GM18507 (cell line): ENCODE measurements at regions not wholly inside any gene's neighbourhood (a gene's known extent, or its start where the extent isn't known, plus 50 kb on each side); places are given as distances from the start of the nearest gene placed in this dataset.

Experiments used
- DNase-seq: peaks from one replicate; pipeline ENCODE4 v3.0.0; 2011; ENCODE audit warnings: low read depth; ENCODE audit not compliant: insufficient read length; ENCODE audit errors: extremely low spot score
- FAIRE-seq: peaks from 2 replicates; lab custom pipeline; 2011; peaks lifted over from hg19 to GRCh38; lab: Jason Lieb, UNC

GRCh38 chr9:80426992-80427391 is 855.2 kb downstream of the TLE4 start:
- FAIRE-seq: no peak
- DNase-seq: no peak

- FAIRE-seq: no peak
- no peak for DNase-seq
Measured at GRCh38 chr9:80417211-80417773, 845.5 kb downstream of the TLE4 start.

GRCh38 chr9:80410106-80410505 is 838.3 kb downstream of the TLE4 start:
- FAIRE-seq: no peak
- no peak for DNase-seq

DNA sequence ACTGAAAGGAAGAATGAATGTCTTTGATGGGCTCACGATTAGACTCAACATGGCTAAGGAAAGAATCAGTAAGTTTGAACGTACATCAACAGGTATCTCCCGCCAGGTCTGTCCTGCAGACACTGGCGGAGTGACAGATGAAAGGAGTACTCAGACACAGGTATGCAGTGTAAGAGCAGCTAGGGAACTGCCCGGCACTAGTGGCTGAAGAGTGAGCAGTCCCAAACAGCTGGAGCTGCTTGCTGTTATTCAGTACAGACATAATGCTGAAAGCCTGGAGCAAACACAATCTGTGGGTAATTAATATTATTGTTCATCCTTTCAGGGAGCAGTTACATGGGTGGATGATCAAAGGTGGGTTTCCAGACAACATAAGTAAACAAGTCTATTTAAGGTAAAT is 835.5 kb downstream of the TLE4 start:
- DNase-seq: no peak
- FAIRE-seq: no peak

DNA sequence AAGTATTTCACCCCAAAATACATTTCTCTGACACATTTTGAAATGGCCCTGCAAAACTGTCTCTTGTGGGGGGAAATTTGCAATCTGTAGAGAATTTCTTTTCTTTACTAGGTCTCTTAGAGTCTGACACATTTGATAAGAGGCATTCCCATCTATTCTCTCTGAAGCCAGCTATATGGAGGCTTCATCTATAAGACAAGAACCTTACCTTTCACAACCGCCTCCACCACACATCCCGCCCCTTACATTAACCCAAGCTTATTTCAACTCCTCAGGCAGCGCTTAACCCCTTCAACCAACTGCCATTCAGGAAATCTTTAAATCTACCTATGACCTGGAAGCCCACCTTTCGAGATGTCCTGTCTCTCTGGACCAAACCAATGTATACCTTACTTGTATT is 829.5 kb downstream of the TLE4 start:
- no peak for DNase-seq
- FAIRE-seq: no peak

- FAIRE-seq (no peak), DNase-seq (no peak)
Measured at GRCh38 chr9:80400624-80401230, 829.0 kb downstream of the TLE4 start.

- no peak for DNase-seq
- FAIRE-seq: no peak
Measured at GRCh38 chr9:80399606-80400005, 827.8 kb downstream of the TLE4 start.

- FAIRE-seq: no peak
- DNase-seq: no peak
Measured at GRCh38 chr9:80387828-80388227, 816.1 kb downstream of the TLE4 start.

DNA sequence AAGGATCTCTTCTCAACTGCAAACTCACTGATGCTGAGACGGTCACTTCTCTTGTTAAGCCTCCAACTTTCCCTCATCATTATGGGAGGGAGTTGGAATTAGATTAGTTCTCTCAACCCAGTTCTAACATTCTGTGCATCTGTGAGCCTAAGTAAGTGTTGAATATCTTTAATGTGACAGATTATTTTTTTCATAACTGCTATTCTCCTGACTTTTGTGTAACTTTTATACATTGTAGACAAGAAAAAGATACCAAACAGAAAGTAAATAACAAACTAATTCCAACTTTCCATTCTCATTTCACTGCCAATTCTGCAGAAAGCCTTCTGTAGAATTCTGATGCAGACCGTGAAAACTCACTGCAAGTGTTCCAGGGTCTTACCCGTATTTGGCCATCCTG is 813.5 kb downstream of the TLE4 start:
- no peak for DNase-seq
- no peak for FAIRE-seq

GRCh38 chr9:80383331-80383730 is 811.6 kb downstream of the TLE4 start:
- DNase-seq: no peak
- FAIRE-seq: no peak

- no peak for DNase-seq
- no peak for FAIRE-seq
Measured at GRCh38 chr9:80382211-80382891, 810.6 kb downstream of the TLE4 start.

GRCh38 chr9:80380301-80380700 is 808.5 kb downstream of the TLE4 start:
- FAIRE-seq (no peak), DNase-seq (no peak)

DNA sequence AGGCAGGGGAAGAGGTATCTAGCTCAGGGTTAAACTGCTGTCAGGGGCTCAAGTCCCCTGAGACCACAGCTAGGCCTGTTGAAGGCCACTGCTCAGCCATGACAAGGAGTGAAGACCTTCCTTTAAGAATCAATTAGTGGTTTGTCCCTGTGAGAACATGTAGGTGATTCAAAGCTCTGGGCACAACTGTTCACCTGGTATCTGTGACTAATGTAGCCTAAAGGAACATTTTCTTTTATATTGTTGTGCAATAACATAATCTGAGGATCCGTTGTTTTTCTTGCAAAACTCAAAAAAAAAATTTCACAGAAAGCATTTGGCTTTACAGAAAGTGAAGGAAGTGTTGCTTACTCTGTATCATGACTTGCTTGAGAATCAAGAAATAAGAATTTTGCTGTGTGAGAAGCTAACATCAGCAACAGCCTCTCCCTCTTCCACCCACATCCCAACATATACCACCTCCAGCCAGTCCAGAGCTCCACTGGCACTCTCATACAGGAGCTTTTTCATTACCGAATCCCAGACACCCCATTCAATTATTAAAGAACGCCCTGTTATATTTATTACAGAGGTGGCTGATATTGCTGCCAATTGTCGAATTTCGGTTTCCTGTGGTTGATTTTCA is 807.0 kb downstream of the TLE4 start:
- FAIRE-seq: no peak
- no peak for DNase-seq

DNA sequence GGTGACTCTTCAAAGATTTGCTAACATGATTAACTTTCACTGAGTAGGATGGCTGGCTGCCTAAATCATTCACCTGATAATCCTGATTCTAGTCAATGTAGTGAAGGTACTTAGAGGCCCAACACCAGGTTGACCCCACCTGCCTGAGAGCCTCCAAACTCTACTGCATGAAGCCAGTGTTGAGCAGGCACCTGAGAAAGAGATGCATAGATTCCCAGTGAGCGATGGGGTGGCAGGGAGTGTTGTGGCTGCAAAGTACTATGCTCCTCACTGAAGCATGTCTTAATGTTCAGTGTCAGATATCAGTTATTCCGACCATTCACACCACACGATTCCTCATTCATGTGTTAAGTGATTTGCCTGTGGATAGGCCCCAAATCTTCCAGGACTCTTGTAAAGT is 804.4 kb downstream of the TLE4 start:
- DNase-seq: no peak
- FAIRE-seq: no peak

- no peak for FAIRE-seq
- no peak for DNase-seq
Measured at GRCh38 chr9:80375477-80375876, 803.7 kb downstream of the TLE4 start.

- FAIRE-seq: no peak
- no peak for DNase-seq
Measured at GRCh38 chr9:80369641-80370040, 797.9 kb downstream of the TLE4 start.

GRCh38 chr9:80366626-80367025 is 794.9 kb downstream of the TLE4 start:
- DNase-seq (no peak), FAIRE-seq (no peak)

- FAIRE-seq: no peak
- DNase-seq: no peak
Measured at GRCh38 chr9:80359941-80360881, 788.4 kb downstream of the TLE4 start.

GRCh38 chr9:80359291-80359690 is 787.5 kb downstream of the TLE4 start:
- DNase-seq (no peak), FAIRE-seq (no peak)

- FAIRE-seq: no peak
Measured at GRCh38 chr9:80352967-80353366, 781.2 kb downstream of the TLE4 start.

More at GRCh38 chr9:80352967-80353366, 781.2 kb downstream of the TLE4 start:
- DNase-seq: no peak
